Parathyroid adenoma (tissue), 2 donors: ENCODE measurements at regions not wholly inside any gene's neighbourhood (a gene's known extent, or its start where the extent isn't known, plus 50 kb on each side); places are given as distances from the start of the nearest gene placed in this dataset.

Experiments used
- H2AFZ ChIP-seq: fragments of 300-600 bp; sonication (generic); one replicate; pipeline ENCODE4 v1.7.0; 2017; ENCODE audit warnings: antibody characterized with exemption, mild to moderate bottlenecking
- H3K27ac ChIP-seq: fragments of 300-600 bp; sonication (generic); one replicate; pipeline ENCODE4 v1.7.0; 2017
- H3K27me3 ChIP-seq: fragments of 300-600 bp; sonication (generic); one replicate; pipeline ENCODE4 v1.7.0; 2017; ENCODE audit warnings: low read length; ENCODE audit not compliant: control insufficient read depth, insufficient read depth
- H3K36me3 ChIP-seq: fragments of 300-600 bp; sonication (generic); one replicate; pipeline ENCODE4 v1.7.0; 2017; ENCODE audit warnings: low read length; ENCODE audit not compliant: control insufficient read depth, insufficient read depth
- H3K4me1 ChIP-seq: fragments of 300-600 bp; sonication (generic); one replicate; pipeline ENCODE4 v1.7.0; 2017; ENCODE audit warnings: control low read depth
- H3K4me2 ChIP-seq: fragments of 300-600 bp; sonication (generic); one replicate; pipeline ENCODE4 v1.7.0; 2017; ENCODE audit warnings: low read length
- H3K4me3 ChIP-seq: fragments of 300-600 bp; sonication (generic); one replicate; pipeline ENCODE4 v1.7.0; 2017; ENCODE audit warnings: low read depth, low read length
- H3K79me2 ChIP-seq: fragments of 300-600 bp; sonication (generic); one replicate; pipeline ENCODE4 v1.7.0; 2017; ENCODE audit warnings: control low read depth
- H3K9ac ChIP-seq: fragments of 300-600 bp; sonication (generic); one replicate; pipeline ENCODE4 v1.7.0; 2017; ENCODE audit warnings: mild to moderate bottlenecking
- H3K9me3 ChIP-seq: fragments of 300-600 bp; sonication (generic); one replicate; pipeline ENCODE4 v1.7.0; 2017; ENCODE audit warnings: low read length; ENCODE audit not compliant: control insufficient read depth
- TF ChIP-seq, protein P1 (sequence below): fragments of 300-600 bp; sonication (generic); IDR thresholded peaks from one replicate; pipeline ENCODE4 v1.7.0; 2017; ENCODE audit warnings: antibody characterized with exemption, mild to moderate bottlenecking
- donor health status: primary hyperparathyroidism.

DNA sequence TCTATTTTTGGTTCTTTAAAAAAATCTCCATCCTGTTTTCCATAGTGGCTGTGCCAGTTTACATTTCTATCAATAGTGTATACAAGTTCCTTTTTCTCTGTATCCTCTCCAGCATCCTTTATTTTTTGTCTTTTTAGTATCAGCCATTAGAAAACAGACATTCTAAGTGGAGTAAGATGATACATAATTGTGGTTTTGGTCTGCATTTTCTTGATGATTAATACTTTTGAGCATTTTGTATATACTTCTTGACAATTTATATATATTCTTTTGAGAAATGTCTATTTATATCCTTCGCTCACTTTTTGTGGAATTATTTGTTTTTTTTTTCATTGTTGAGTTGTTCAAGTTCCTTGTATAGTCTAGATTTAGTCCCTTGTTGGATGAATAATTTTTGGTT, 382.2 kb upstream of the SPOCK3 start:
- H3K27me3 ChIP-seq, result no peaks in the 10 kb centered on the region
- no peak overlapping the region for H3K9ac ChIP-seq
- no peaks in the 10 kb centered on the region for H3K9me3 ChIP-seq
- no peaks in the 10 kb centered on the region for H3K4me1 ChIP-seq
- TF ChIP-seq, protein P1, sequence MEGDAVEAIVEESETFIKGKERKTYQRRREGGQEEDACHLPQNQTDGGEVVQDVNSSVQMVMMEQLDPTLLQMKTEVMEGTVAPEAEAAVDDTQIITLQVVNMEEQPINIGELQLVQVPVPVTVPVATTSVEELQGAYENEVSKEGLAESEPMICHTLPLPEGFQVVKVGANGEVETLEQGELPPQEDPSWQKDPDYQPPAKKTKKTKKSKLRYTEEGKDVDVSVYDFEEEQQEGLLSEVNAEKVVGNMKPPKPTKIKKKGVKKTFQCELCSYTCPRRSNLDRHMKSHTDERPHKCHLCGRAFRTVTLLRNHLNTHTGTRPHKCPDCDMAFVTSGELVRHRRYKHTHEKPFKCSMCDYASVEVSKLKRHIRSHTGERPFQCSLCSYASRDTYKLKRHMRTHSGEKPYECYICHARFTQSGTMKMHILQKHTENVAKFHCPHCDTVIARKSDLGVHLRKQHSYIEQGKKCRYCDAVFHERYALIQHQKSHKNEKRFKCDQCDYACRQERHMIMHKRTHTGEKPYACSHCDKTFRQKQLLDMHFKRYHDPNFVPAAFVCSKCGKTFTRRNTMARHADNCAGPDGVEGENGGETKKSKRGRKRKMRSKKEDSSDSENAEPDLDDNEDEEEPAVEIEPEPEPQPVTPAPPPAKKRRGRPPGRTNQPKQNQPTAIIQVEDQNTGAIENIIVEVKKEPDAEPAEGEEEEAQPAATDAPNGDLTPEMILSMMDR, result no peak
- no peak overlapping the region for H3K4me2 ChIP-seq
- H2AFZ ChIP-seq, result no peak overlapping the region
- no peak overlapping the region for H3K27ac ChIP-seq
- H3K36me3 ChIP-seq, result no peaks in the 10 kb centered on the region
- no peaks in the 10 kb centered on the region for H3K79me2 ChIP-seq
- no peak overlapping the region for H3K4me3 ChIP-seq

DNA sequence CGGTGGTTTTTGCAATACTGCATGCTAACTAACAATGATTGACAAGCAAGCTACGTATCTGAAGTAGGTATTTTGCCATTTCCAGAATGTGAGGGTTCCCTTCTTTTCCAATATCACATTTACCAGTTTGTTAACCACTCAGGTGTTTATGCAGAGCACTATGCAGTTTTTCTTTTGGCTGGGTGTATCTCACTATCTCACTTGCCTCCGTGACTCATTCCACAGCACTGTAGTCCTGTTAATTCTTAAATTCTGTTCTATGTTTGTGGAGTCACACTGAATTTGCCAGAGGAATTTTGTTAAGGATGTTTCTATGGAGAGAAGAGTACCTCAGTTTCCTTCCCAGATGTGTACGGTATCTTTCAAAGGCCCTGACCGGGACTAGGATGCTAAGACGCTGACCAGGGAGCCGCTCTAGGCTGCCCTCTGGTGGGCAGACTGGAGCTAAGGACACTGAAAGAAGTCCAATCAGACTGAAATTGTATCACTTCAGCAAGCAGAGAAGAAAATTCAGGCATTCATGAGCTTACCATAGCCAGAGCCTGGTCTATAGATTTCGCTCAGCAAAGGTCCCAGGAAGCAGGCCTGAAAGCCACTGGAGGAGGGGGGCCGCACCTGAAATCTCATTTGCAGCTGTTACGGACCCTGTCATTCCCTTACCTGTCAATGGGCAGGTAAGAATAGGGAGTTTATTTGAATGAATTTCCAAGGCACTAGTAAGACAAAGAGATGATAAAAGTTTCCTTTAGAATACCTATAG, 388.4 kb upstream of the SPOCK3 start:
- H3K9ac ChIP-seq, result no peak overlapping the region

DNA sequence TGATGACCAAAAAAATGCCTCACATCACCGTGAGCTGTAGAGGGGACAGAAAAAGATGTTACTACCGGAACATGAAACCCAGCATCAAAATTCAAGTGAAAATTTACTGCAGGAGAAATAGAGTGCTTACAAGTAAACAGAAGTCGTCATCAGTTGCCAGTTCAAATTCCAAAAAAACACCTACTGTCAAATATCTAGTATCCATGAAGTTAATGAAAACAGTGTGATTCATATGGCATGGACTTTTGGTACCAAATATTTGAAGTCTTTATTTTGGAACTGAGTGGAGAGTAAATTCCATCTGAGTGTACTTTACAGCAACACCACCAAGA, 388.9 kb upstream of the SPOCK3 start:
- TF ChIP-seq, protein P1, result no peak

More for the DNA sequence above, 388.4 kb upstream of the SPOCK3 start:
- Histone ChIP-seq H3K27me3 (no peaks in the 10 kb centered on the region), H3K4me2 (no peak overlapping the region), H3K4me3 (no peak overlapping the region), H3K79me2 (no peaks in the 10 kb centered on the region), H3K36me3 (no peaks in the 10 kb centered on the region), H3K4me1 (no peaks in the 10 kb centered on the region), H3K27ac (no peak overlapping the region), H3K9me3 (no peaks in the 10 kb centered on the region), H2AFZ (no peak overlapping the region)
- TF ChIP-seq, protein P1, result no peak

DNA sequence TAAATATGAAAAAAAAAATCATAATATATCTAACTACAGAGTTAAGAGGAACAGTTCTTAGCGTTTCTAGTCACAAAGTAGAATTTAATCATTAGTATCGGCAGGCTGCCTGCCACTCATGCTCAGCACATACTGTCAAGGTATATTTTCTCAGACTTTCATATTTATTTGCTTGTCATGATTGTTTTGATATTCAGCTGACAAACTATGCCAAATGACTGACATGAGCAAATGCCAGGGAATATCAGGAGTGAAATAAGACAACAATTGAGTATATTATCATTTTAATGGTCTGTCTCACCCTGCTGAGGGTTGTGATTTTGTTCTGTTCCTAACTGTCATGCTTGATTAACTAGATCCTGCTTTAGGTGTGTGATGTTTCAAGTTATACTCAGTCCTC, 395.0 kb upstream of the SPOCK3 start:
- Histone ChIP-seq H3K4me1 (no peaks in the 10 kb centered on the region), H3K79me2 (no peaks in the 10 kb centered on the region), H3K9ac (no peak overlapping the region), H3K27ac (no peak overlapping the region), H2AFZ (no peak overlapping the region), H3K36me3 (no peaks in the 10 kb centered on the region), H3K4me3 (no peak overlapping the region), H3K4me2 (no peak overlapping the region), H3K27me3 (no peaks in the 10 kb centered on the region), H3K9me3 (no peaks in the 10 kb centered on the region)
- TF ChIP-seq, protein P1, result no peak

More for the DNA sequence above, 388.9 kb upstream of the SPOCK3 start:
- no peak overlapping the region for H3K4me3 ChIP-seq
- H3K9ac ChIP-seq, result no peak overlapping the region
- no peak overlapping the region for H2AFZ ChIP-seq
- no peak overlapping the region for H3K27ac ChIP-seq
- H3K4me2 ChIP-seq, result no peak overlapping the region
- H3K27me3 ChIP-seq, result no peaks in the 10 kb centered on the region
- H3K9me3 ChIP-seq, result no peaks in the 10 kb centered on the region
- no peaks in the 10 kb centered on the region for H3K79me2 ChIP-seq
- no peaks in the 10 kb centered on the region for H3K36me3 ChIP-seq
- no peaks in the 10 kb centered on the region for H3K4me1 ChIP-seq

DNA sequence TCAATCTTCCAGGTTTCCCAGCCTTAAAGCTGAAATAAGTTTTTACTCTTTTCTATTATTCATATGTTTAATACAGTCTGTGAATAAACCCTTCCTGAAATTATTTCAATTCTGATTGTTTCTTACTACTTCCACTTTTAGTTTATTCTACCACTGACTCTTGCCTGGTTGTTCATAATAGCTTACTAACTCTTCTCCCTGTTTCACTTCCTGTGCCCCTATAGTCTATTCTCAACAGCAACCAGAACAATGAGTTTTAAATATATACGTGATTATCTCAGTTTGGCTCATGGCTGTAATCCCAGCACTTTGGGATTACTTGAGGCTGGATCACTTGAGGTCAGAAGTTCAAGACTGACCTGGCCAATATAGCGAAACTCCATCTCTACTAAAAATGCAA, 408.0 kb upstream of the SPOCK3 start:
- H3K9me3 ChIP-seq, result no peaks in the 10 kb centered on the region

More for the DNA sequence above, 408.0 kb upstream of the SPOCK3 start:
- Histone ChIP-seq H3K36me3 (no peaks in the 10 kb centered on the region), H3K27me3 (no peaks in the 10 kb centered on the region), H3K4me1 (no peaks in the 10 kb centered on the region), H3K9ac (no peak overlapping the region), H3K27ac (no peak overlapping the region), H3K4me2 (no peak overlapping the region), H2AFZ (no peak overlapping the region), H3K79me2 (no peaks in the 10 kb centered on the region), H3K4me3 (no peak overlapping the region)
- TF ChIP-seq, protein P1, result no peak
